Prostate gland (tissue), 2 donors: ENCODE measurements at regions not wholly inside any gene's neighbourhood (a gene's known extent, or its start where the extent isn't known, plus 50 kb on each side); places are given as distances from the start of the nearest gene placed in this dataset.

ENCODE experiments used
- CTCF ChIP-seq, 4 experiments: fragments of 200-600 bp in 2 of 4; fragments of 450-650 bp in 2 of 4; sonication (generic) in 2 of 4; IDR thresholded peaks; 1 replicate in 3 of 4; 2 replicates in 1 of 4; pipeline ENCODE4 v1.5.1; 2016 to 2019; ENCODE audit warnings: antibody characterized with exemption in 4 of 4, mild to moderate bottlenecking in 2 of 4, moderate library complexity in 2 of 4
- POLR2A ChIP-seq: fragments of 450-650 bp; IDR thresholded peaks from one replicate; pipeline ENCODE4 v1.6.1; 2016; ENCODE audit warnings: antibody characterized with exemption, mild to moderate bottlenecking
- POLR2AphosphoS5 ChIP-seq: sonication (generic); formaldehyde crosslinking; IDR thresholded peaks from one replicate; pipeline ENCODE4 v1.6.1; 2017; ENCODE audit warnings: antibody characterized with exemption

DNA sequence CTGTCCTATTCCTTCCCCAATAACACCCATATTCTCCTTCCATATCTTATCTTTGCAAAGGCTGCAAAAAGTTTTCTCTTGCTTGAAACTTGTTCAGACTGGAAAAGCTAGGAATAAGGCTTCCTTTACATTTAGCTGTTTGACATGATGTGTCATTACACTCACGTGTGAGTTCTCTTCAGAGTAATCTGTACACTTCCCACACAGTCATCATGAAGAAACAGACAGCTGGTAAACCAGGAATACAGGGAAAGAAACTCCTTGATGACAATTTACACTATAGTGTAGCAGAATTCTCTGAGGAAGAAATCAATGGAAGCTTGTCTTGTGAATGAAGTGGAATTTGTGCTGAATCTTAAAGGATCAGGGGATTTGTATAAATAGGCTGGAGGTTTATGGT, 628.6 kb upstream of the CDH2 start:
- TF ChIP-seq CTCF (IDR thresholded peaks at IDR 0.05) (no peak), POLR2AphosphoS5 (no peak), POLR2A (no peak)
